Liver (tissue), 8 donors: ENCODE measurements at regions not wholly inside any gene's neighbourhood (a gene's known extent, or its start where the extent isn't known, plus 50 kb on each side); places are given as distances from the start of the nearest gene placed in this dataset.

Experiments
- DNase-seq: peaks from one replicate; pipeline ENCODE4 v3.0.0-alpha.2; 2017; ENCODE audit warnings: low spot score
- H3K27ac ChIP-seq, 2 donors: one replicate each; pipeline ENCODE4 v1.7.0; 2013; ENCODE audit warnings: inconsistent platforms in 2 of 2, low read length in 2 of 2, control low read depth in 1 of 2, low read depth in 1 of 2, mild to moderate bottlenecking in 1 of 2
- H3K27me3 ChIP-seq, 4 donors: one replicate each; pipeline versions ENCODE4 v1.6.1 to v1.7.0; 2013; ENCODE audit warnings: low read length in 3 of 4, inconsistent platforms in 1 of 4, mild to moderate bottlenecking in 1 of 4, moderate library complexity in 1 of 4; ENCODE audit not compliant: control insufficient read depth in 4 of 4, insufficient read depth in 4 of 4
- H3K36me3 ChIP-seq, 4 donors: one replicate each; pipeline versions ENCODE4 v1.6.1 to v1.7.0; 2013; ENCODE audit warnings: low read length in 3 of 4, mild to moderate bottlenecking in 3 of 4, low read depth in 1 of 4, moderate library complexity in 1 of 4; ENCODE audit not compliant: control insufficient read depth in 4 of 4, insufficient read depth in 3 of 4
- H3K4me1 ChIP-seq, 4 donors: one replicate each; pipeline versions ENCODE4 v1.6.1 to v1.7.0; 2013; ENCODE audit warnings: low read length in 3 of 4, mild to moderate bottlenecking in 3 of 4, moderate library complexity in 1 of 4; ENCODE audit not compliant: control insufficient read depth in 4 of 4, insufficient read depth in 4 of 4
- H3K4me3 ChIP-seq, 3 donors: one replicate each; pipeline versions ENCODE4 v1.6.1 to v1.7.0; 2013; ENCODE audit warnings: low read length in 3 of 3, control low read depth in 1 of 3, low read depth in 1 of 3, mild to moderate bottlenecking in 1 of 3
- H3K9ac ChIP-seq, 2 donors: one replicate each; pipeline ENCODE4 v1.7.0; 2013; ENCODE audit warnings: low read length in 2 of 2, mild to moderate bottlenecking in 2 of 2, moderate library complexity in 2 of 2, control low read depth in 1 of 2, low read depth in 1 of 2
- H3K9me3 ChIP-seq, 4 donors: one replicate each; pipeline versions ENCODE4 v1.6.1 to v1.7.0; 2013; ENCODE audit warnings: low read length in 3 of 4; ENCODE audit not compliant: control insufficient read depth in 4 of 4
- ATF3 ChIP-seq: IDR thresholded peaks from 2 replicates; pipeline ENCODE4 v1.6.1; 2016; ENCODE audit warnings: antibody characterized with exemption
- CTCF ChIP-seq: fragments of 150-350 bp; IDR thresholded peaks from 2 replicates; pipeline ENCODE4 v1.5.1; 2017; ENCODE audit warnings: improper control_type of control experiment, low read depth, low read length; ENCODE audit not compliant: missing input control
- EGR1 ChIP-seq, 2 donors: IDR thresholded peaks; 2 replicates each; pipeline ENCODE4 v1.6.1; 2016 to 2018; ENCODE audit warnings: antibody characterized with exemption in 2 of 2, low read depth in 2 of 2
- FOXA1 ChIP-seq: IDR thresholded peaks from 2 replicates; pipeline ENCODE4 v1.6.1; 2016; ENCODE audit warnings: antibody characterized with exemption
- FOXA2 ChIP-seq: IDR thresholded peaks from 2 replicates; pipeline ENCODE4 v1.6.1; 2016; ENCODE audit warnings: antibody characterized with exemption
- GABPA ChIP-seq, 2 donors: IDR thresholded peaks in 1 of 2; conservative IDR thresholded peaks in 1 of 2; 2 replicates each; pipeline ENCODE4 v1.6.1; 2016; ENCODE audit warnings: antibody characterized with exemption in 2 of 2, mild to moderate bottlenecking in 1 of 2, moderate library complexity in 1 of 2
- HNF4A ChIP-seq, 2 donors: conservative IDR thresholded peaks; 2 replicates each; pipeline ENCODE4 v1.6.1; 2016; ENCODE audit warnings: antibody characterized with exemption in 2 of 2, mild to moderate bottlenecking in 2 of 2
- HNF4G ChIP-seq: IDR thresholded peaks from 2 replicates; pipeline ENCODE4 v1.6.1; 2016; ENCODE audit warnings: antibody characterized with exemption
- JUND ChIP-seq, 2 donors: IDR thresholded peaks; 2 replicates each; pipeline ENCODE4 v1.6.1; 2016; ENCODE audit warnings: antibody characterized with exemption in 2 of 2
- MAX ChIP-seq: IDR thresholded peaks from 2 replicates; pipeline ENCODE4 v1.6.1; 2016; ENCODE audit warnings: antibody characterized with exemption
- NR2F2 ChIP-seq: IDR thresholded peaks from 2 replicates; pipeline ENCODE4 v1.6.1; 2016; ENCODE audit warnings: antibody characterized with exemption
- RAD21 ChIP-seq, 2 donors: IDR thresholded peaks; 2 replicates each; pipeline ENCODE4 v1.6.1; 2016; ENCODE audit warnings: antibody characterized with exemption in 2 of 2, mild to moderate bottlenecking in 2 of 2
- REST ChIP-seq: IDR thresholded peaks from 2 replicates; pipeline ENCODE4 v1.6.1; 2016; ENCODE audit warnings: antibody characterized with exemption, mild to moderate bottlenecking
- RXRA ChIP-seq, 2 donors: IDR thresholded peaks; 2 replicates each; pipeline ENCODE4 v1.6.1; 2017 to 2018; ENCODE audit warnings: antibody characterized with exemption in 2 of 2, mild to moderate bottlenecking in 1 of 2
- SP1 ChIP-seq: IDR thresholded peaks from 2 replicates; pipeline ENCODE4 v1.6.1; 2018; ENCODE audit warnings: antibody characterized with exemption, mild to moderate bottlenecking
- TAF1 ChIP-seq: conservative IDR thresholded peaks from 2 replicates; pipeline ENCODE4 v1.6.1; 2016; ENCODE audit warnings: antibody characterized with exemption, mild to moderate bottlenecking
- ZBTB33 ChIP-seq: IDR thresholded peaks from 2 replicates; pipeline ENCODE4 v1.6.1; 2016; ENCODE audit warnings: antibody characterized with exemption
- WGBS: extraction: QIAGEN DNeasy Blood & Tissue Kit; methylation state at CpG from one replicate; pipeline ENCODE4 v1.1.7; 2013; 5-methylcytosine and 5-hydroxymethylcytosine counted together
- donor health status: healthy.
- donor health status: healthy.
- donor health status: healthy.
- donor health status: healthy.
- donor health status: healthy.

GRCh38 chr2:171241771-171242170, 81.1 kb upstream of the TLK1 start:
- Histone ChIP-seq H3K4me3 (no peak overlapping the region), H3K36me3 (no peaks in the 10 kb centered on the region), H3K27ac (no peak overlapping the region), H3K9ac (no peak overlapping the region), H3K27me3 (no peaks in the 10 kb centered on the region), H3K4me1 (no peaks in the 10 kb centered on the region), H3K9me3 (peaks cover 0 to 16% (median 5%) of the 10 kb centered on the region in 4 donors)
- TF ChIP-seq HNF4A (conservative IDR thresholded peaks at IDR 0.05), result no peak
- TF ChIP-seq GABPA (IDR thresholded peaks at IDR 0.05 in 1 of 2, conservative IDR thresholded peaks at IDR 0.05 in 1 of 2), result no peak
- TF ChIP-seq RAD21 (IDR thresholded peaks at IDR 0.05), result no peak
- no peak for TF ChIP-seq SP1
- TF ChIP-seq FOXA2, result no peak
- no peak for TF ChIP-seq CTCF
- TF ChIP-seq REST, result no peak
- no peak for TF ChIP-seq RXRA (IDR thresholded peaks at IDR 0.05)
- no peak for TF ChIP-seq HNF4G
- no peak for TF ChIP-seq ZBTB33
- no peak for TF ChIP-seq JUND (IDR thresholded peaks at IDR 0.05)
- no peak for TF ChIP-seq MAX
- TF ChIP-seq FOXA1, result no peak
- TF ChIP-seq TAF1, result no peak
- no peak for TF ChIP-seq NR2F2
- no peak for TF ChIP-seq EGR1 (IDR thresholded peaks at IDR 0.05; ENCODE audit: low read depth in 2 of 2)
- 85% methylated on average over 1 of the region's 1 CpG for WGBS
- DNase-seq, result no peak

GRCh38 chr2:171238946-171239345, 78.3 kb upstream of the TLK1 start:
- no peak overlapping the region for H3K27ac ChIP-seq
- H3K4me1 ChIP-seq, result no peaks in the 10 kb centered on the region
- 89% methylated on average over 4 of the region's 4 CpGs for WGBS
- no peaks in the 10 kb centered on the region for H3K36me3 ChIP-seq
- no peak overlapping the region for H3K4me3 ChIP-seq
- H3K9ac ChIP-seq, result no peak overlapping the region
- H3K27me3 ChIP-seq, result no peaks in the 10 kb centered on the region
- TF ChIP-seq SP1, result no peak
- no peak for TF ChIP-seq EGR1 (IDR thresholded peaks at IDR 0.05; ENCODE audit: low read depth in 2 of 2)
- no peak for TF ChIP-seq HNF4A (conservative IDR thresholded peaks at IDR 0.05)
- TF ChIP-seq ATF3, result no peak
- no peaks in the 10 kb centered on the region for H3K9me3 ChIP-seq
- no peak for DNase-seq
